ENCODE measurements at regions not wholly inside any gene's neighbourhood (a gene's known extent, or its start where the extent isn't known, plus 50 kb on each side); places are given as distances from the start of the nearest gene placed in this dataset.
A peak's percentile ranks its signal among the peaks of the same experiment; 100 is the strongest.
"Not testable (repeated sequence)": the region's sequence is repeated elsewhere in the genome, so short reads cannot be mapped to it uniquely, and the experiment has no call there.

DNA sequence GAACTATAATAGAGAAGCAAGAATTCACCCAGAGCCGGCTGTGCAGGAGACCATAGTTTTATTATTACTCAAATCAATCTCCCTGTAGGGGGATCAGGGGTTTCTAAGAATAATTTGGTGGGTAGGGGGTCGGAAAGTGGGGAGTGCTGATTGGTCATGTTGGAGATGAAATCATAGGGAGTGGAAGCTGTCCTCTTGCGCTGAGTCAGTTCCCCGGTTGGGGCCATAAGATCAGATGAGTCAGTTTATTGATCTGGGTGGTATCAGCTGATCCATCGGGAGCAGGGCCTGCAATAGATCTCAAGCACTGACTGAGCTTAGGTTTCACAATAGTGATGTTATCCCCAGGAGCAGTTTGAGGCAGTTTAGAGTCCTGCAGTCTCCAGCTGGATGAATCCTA is 97.0 kb upstream of the SNRPN start:
- peak overlapping the region in 7 of 10 donors; percentile 22 to 46 (median 38) for H3K4me3 ChIP-seq

DNA sequence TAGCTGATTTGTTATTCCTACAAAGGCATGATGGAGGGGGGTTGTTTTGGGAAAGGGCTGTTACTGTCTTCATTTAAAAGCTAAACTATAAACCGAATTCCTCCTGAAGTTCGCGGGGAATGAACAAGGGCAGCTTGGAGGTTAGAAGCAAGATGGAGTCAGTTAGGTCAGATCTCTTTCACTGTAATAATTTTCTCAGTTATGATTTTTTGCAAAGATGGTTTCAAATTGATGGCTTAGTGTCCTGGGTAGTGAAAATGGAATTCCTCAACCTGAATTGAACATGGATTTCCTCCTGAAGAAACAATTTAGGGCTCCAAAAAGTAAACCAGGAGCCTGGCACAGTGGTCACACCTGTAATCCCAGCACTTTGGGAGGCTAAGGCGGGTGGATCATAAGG is 96.6 kb upstream of the SNRPN start:
- H3K36me3 ChIP-seq; H3K4me1 ChIP-seq; intact Hi-C loops (cut with DNase I); H3K27me3 ChIP-seq; ATAC-seq; H3K9me3 ChIP-seq; DNase-seq: not testable (repeated sequence)
- Histone ChIP-seq H3K27ac (peak overlapping the region in 8 of 10 donors; percentile 7 to 74 (median 60)), H3K4me3 (peak overlapping the region in 2 of 10 donors; percentile 36 to 38)
- WGBS, 2 donors: 66 to 68% methylated on average over 4 of the region's 4 CpGs

More for the DNA sequence above, 97.0 kb upstream of the SNRPN start:
- DNase-seq: no peak
- peaks cover 0 to 8% (median 0%) of the 10 kb centered on the region in 11 donors for H3K9me3 ChIP-seq
- H3K27ac ChIP-seq: peak overlapping the region in 8 of 10 donors; percentile 7 to 74 (median 60)
- no peaks in the 10 kb centered on the region for H3K27me3 ChIP-seq
- ATAC-seq: peak in 1 of 8 donors; percentile 24
- TF ChIP-seq, protein P1, sequence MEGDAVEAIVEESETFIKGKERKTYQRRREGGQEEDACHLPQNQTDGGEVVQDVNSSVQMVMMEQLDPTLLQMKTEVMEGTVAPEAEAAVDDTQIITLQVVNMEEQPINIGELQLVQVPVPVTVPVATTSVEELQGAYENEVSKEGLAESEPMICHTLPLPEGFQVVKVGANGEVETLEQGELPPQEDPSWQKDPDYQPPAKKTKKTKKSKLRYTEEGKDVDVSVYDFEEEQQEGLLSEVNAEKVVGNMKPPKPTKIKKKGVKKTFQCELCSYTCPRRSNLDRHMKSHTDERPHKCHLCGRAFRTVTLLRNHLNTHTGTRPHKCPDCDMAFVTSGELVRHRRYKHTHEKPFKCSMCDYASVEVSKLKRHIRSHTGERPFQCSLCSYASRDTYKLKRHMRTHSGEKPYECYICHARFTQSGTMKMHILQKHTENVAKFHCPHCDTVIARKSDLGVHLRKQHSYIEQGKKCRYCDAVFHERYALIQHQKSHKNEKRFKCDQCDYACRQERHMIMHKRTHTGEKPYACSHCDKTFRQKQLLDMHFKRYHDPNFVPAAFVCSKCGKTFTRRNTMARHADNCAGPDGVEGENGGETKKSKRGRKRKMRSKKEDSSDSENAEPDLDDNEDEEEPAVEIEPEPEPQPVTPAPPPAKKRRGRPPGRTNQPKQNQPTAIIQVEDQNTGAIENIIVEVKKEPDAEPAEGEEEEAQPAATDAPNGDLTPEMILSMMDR (IDR thresholded peaks at IDR 0.05): no peak
- intact Hi-C loops (cut with DNase I): no loop called here
- H3K36me3 ChIP-seq: no peaks in the 10 kb centered on the region
- peaks cover 0 to 7% (median 0%) of the 10 kb centered on the region in 9 donors for H3K4me1 ChIP-seq
- 40 to 45% methylated on average over 5 of the region's 5 CpGs for WGBS, 2 donors

DNA sequence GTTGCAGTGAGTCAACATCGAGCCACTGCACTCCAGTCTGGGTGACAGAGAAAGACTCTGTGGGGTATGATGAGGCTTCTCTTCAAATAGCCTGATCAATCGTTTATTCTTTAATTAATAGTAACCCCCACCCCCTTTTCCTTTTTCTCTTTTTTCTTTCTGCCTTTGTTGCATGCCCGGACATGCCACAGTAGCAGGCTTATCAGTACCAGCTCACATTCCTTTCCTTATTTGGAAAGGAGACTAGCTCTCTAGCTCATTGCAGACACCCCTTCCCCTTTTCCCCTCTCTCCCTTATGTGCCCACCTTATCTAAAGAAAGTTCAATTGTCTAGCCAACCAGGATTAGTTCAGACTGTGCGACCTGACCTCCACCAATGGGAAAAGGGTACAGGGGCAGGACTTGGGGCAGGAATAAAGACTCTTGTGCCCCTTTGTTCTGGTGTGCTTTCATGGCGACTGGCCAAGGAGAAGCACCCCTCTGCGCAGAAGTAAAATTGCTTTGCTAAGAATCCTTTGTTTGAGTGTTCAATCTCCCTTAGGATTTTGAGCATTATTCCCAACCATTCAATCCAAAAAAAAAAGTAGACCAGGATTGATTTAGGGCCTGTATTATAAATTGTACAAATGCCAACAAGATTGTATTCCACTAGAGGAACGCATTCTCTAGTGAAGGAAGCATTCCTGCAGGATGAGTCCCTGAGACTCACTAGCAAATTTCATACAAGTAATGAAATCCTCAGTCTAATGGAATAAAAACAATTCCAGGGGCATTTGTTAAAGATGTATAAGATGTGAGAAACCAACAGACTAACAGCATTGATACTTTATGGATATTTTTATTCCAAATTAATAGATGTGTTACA is 95.8 kb upstream of the SNRPN start:
- ATAC-seq: peak in 5 of 8 donors; percentile 18 to 54 (median 37)
- intact Hi-C loops (cut with DNase I): no loop called here
- TF ChIP-seq, protein P1 (IDR thresholded peaks at IDR 0.05): no peak
- WGBS, 2 donors: 44 to 52% methylated on average over 7 of the region's 7 CpGs
- no peaks in the 10 kb centered on the region for H3K36me3 ChIP-seq
- no peak overlapping the region for H3K4me3 ChIP-seq
- H3K27ac ChIP-seq: peak overlapping the region in 7 of 10 donors; percentile 2 to 74 (median 67)
- peaks cover 0 to 7% (median 0%) of the 10 kb centered on the region in 9 donors for H3K4me1 ChIP-seq
- peaks cover 0 to 8% (median 0%) of the 10 kb centered on the region in 11 donors for H3K9me3 ChIP-seq
- no peaks in the 10 kb centered on the region for H3K27me3 ChIP-seq
- no peak for DNase-seq

DNA sequence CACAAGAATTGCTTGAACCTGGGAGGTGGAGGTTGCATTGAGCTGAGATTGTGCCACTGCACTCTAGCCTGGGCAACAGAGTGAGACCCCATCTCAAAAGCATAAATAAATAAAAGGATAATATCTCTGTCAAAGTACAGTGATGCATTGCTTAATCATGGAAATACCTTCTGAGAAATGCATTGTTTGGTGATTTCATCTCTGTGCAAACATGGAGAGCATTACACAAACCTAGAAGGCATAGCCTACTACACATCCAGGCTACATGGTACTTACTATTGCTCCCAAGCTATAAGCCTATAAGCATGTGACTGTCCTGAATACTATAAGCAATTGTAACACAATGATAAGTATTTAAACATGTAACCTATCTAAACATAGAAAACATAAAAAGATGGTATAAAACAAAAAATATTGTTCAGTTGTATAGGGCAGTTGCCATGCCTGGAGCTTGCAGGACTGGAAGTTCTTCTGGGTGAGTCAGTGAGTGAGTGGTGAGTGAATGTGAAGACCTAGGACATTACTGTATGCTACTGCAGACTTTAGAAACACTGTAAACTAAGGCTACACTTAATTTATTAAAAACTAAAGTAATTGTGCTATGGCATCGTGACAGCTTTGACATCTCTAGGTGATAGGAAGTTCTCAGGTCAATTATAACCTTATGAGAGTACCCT is 93.6 kb upstream of the SNRPN start:
- WGBS, 2 donors: 45 to 62% methylated on average over 1 of the region's 1 CpG
- H3K4me1 ChIP-seq: peaks cover 0 to 7% (median 0%) of the 10 kb centered on the region in 9 donors
- peaks cover 0 to 15% (median 0%) of the 10 kb centered on the region in 11 donors for H3K9me3 ChIP-seq
- intact Hi-C loops (cut with DNase I): no loop called here
- no peak overlapping the region for H3K27ac ChIP-seq
- H3K27me3 ChIP-seq: no peaks in the 10 kb centered on the region
- no peak for DNase-seq
- ATAC-seq: no peak
- H3K4me3 ChIP-seq: no peak overlapping the region
- TF ChIP-seq, protein P1 (IDR thresholded peaks at IDR 0.05): no peak
- no peaks in the 10 kb centered on the region for H3K36me3 ChIP-seq

Data from heart right ventricle (tissue), 16 donors.